HFFc6 (cell line): ENCODE measurements at regions not wholly inside any gene's neighbourhood (a gene's known extent, or its start where the extent isn't known, plus 50 kb on each side); places are given as distances from the start of the nearest gene placed in this dataset.
"Not testable (repeated sequence)": the region's sequence is repeated elsewhere in the genome, so short reads cannot be mapped to it uniquely, and the experiment has no call there.

Experiments
- DNase-seq: peaks from one replicate; pipeline ENCODE4 v3.0.0-alpha.2; 2018
- H3K27ac Mint-ChIP-seq: 2 replicates; pipeline ENCODE4 v1.8.0; 2020; ENCODE audit warnings: mild to moderate bottlenecking, mixed read lengths
- H3K27me3 Mint-ChIP-seq: 2 replicates; pipeline ENCODE4 v1.8.0; 2021; ENCODE audit warnings: mild to moderate bottlenecking, moderate library complexity, mixed read lengths; ENCODE audit not compliant: insufficient read depth
- H3K36me3 Mint-ChIP-seq: 2 replicates; pipeline ENCODE4 v1.8.0; 2021; ENCODE audit warnings: low read depth, mixed read lengths
- H3K4me1 Mint-ChIP-seq: 2 replicates; pipeline ENCODE4 v1.8.0; 2020; ENCODE audit warnings: low read depth, mixed read lengths
- H3K4me3 Mint-ChIP-seq: 2 replicates; pipeline ENCODE4 v1.8.0; 2020; ENCODE audit warnings: mild to moderate bottlenecking, moderate library complexity, mixed read lengths
- H3K9me3 Mint-ChIP-seq: 2 replicates; pipeline ENCODE4 v1.8.0; 2020; ENCODE audit warnings: mild to moderate bottlenecking, mixed read lengths
- TF ChIP-seq, protein P1 (sequence below): fragments of 200-600 bp; sonication (generic); IDR thresholded peaks from 2 replicates; pipeline ENCODE4 v1.5.0; 2021; ENCODE audit warnings: antibody characterized with exemption, mild to moderate bottlenecking

DNA sequence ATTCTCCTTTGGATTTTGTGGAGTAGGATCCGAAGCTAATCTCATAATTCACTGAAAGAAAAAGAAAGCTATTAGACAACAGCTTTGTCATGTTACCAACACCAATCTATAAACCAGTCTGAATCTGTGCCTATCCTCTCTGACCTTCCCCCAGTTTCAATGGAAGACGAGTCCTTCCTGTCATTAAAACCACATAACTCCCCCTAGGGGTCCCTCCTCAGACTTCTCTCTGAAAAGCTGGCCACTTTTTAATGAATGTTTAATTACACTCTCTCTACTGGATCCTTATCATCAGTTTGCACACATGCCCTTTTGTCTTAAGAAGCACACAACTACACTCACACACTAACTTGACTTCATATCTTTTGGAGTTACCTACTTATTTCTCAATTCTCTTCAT, 98.0 kb upstream of the TSLP start:
- no peak for DNase-seq
- no peaks in the 10 kb centered on the region; the same call in 1 of the 2 replicates for H3K9me3 Mint-ChIP-seq
- peaks cover 1% of the 10 kb centered on the region; the same call in 1 of the 2 replicates for H3K27me3 Mint-ChIP-seq
- H3K4me1 Mint-ChIP-seq: no peaks in the 10 kb centered on the region
- TF ChIP-seq, protein P1, sequence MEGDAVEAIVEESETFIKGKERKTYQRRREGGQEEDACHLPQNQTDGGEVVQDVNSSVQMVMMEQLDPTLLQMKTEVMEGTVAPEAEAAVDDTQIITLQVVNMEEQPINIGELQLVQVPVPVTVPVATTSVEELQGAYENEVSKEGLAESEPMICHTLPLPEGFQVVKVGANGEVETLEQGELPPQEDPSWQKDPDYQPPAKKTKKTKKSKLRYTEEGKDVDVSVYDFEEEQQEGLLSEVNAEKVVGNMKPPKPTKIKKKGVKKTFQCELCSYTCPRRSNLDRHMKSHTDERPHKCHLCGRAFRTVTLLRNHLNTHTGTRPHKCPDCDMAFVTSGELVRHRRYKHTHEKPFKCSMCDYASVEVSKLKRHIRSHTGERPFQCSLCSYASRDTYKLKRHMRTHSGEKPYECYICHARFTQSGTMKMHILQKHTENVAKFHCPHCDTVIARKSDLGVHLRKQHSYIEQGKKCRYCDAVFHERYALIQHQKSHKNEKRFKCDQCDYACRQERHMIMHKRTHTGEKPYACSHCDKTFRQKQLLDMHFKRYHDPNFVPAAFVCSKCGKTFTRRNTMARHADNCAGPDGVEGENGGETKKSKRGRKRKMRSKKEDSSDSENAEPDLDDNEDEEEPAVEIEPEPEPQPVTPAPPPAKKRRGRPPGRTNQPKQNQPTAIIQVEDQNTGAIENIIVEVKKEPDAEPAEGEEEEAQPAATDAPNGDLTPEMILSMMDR: no peak
- no peaks in the 10 kb centered on the region for H3K36me3 Mint-ChIP-seq
- no peak overlapping the region for H3K4me3 Mint-ChIP-seq
- H3K27ac Mint-ChIP-seq: no peak overlapping the region

- Mint-ChIP-seq H3K4me1 (no peaks in the 10 kb centered on the region), H3K9me3 (peaks cover 4% of the 10 kb centered on the region), H3K27me3 (peaks cover 1% of the 10 kb centered on the region; the same call in 1 of the 2 replicates), H3K27ac (no peak overlapping the region), H3K4me3 (no peak overlapping the region), H3K36me3 (no peaks in the 10 kb centered on the region)
- DNase-seq: no peak
- TF ChIP-seq, protein P1: no peak
Observed at GRCh38 chr5:110977915-110978314, 93.6 kb upstream of the TSLP start.

- H3K27ac Mint-ChIP-seq: not testable (repeated sequence)
Observed at GRCh38 chr5:110985882-110986281, 85.6 kb upstream of the TSLP start.

GRCh38 chr5:110987573-110987972, 83.9 kb upstream of the TSLP start:
- not testable (repeated sequence) for DNase-seq, H3K27ac Mint-ChIP-seq, H3K4me1 Mint-ChIP-seq, H3K27me3 Mint-ChIP-seq, H3K36me3 Mint-ChIP-seq, H3K4me3 Mint-ChIP-seq
- H3K9me3 Mint-ChIP-seq: peaks cover 37% of the 10 kb centered on the region

More at GRCh38 chr5:110985882-110986281, 85.6 kb upstream of the TSLP start:
- H3K9me3 Mint-ChIP-seq: peaks cover 37% of the 10 kb centered on the region
- H3K36me3 Mint-ChIP-seq, DNase-seq, H3K4me3 Mint-ChIP-seq, H3K4me1 Mint-ChIP-seq, H3K27me3 Mint-ChIP-seq: not testable (repeated sequence)

GRCh38 chr5:110996742-110997141, 74.8 kb upstream of the TSLP start:
- no peaks in the 10 kb centered on the region; the same call in 1 of the 2 replicates for H3K27me3 Mint-ChIP-seq
- H3K9me3 Mint-ChIP-seq: 0 out of 2 replicates have a peak, but pooled peaks cover 7% of the 10 kb centered on the region
- H3K4me1 Mint-ChIP-seq: no peaks in the 10 kb centered on the region
- H3K36me3 Mint-ChIP-seq: no peaks in the 10 kb centered on the region
- TF ChIP-seq, protein P1: no peak
- H3K27ac Mint-ChIP-seq: no peak overlapping the region
- H3K4me3 Mint-ChIP-seq: no peak overlapping the region
- no peak for DNase-seq

GRCh38 chr5:111002036-111002435, 69.5 kb upstream of the TSLP start:
- 0 out of 2 replicates have a peak, but pooled peaks cover 7% of the 10 kb centered on the region for H3K9me3 Mint-ChIP-seq
- no peak for DNase-seq
- no peaks in the 10 kb centered on the region for H3K27me3 Mint-ChIP-seq
- no peaks in the 10 kb centered on the region for H3K36me3 Mint-ChIP-seq
- no peaks in the 10 kb centered on the region for H3K4me1 Mint-ChIP-seq
- no peak overlapping the region for H3K27ac Mint-ChIP-seq
- no peak overlapping the region for H3K4me3 Mint-ChIP-seq
- TF ChIP-seq, protein P1: no peak

- no peak overlapping the region for H3K4me3 Mint-ChIP-seq
- 0 out of 2 replicates have a peak, but pooled peaks cover 7% of the 10 kb centered on the region for H3K9me3 Mint-ChIP-seq
- H3K36me3 Mint-ChIP-seq: no peaks in the 10 kb centered on the region
- H3K27ac Mint-ChIP-seq: no peak overlapping the region
- H3K27me3 Mint-ChIP-seq: no peaks in the 10 kb centered on the region; the same call in 1 of the 2 replicates
- no peak for DNase-seq
- TF ChIP-seq, protein P1: no peak
- H3K4me1 Mint-ChIP-seq: no peaks in the 10 kb centered on the region
Observed at GRCh38 chr5:111003623-111004022, 67.9 kb upstream of the TSLP start.
